A549 (cell line): ENCODE measurements at regions not wholly inside any gene's neighbourhood (a gene's known extent, or its start where the extent isn't known, plus 50 kb on each side); places are given as distances from the start of the nearest gene placed in this dataset.
"Not testable (repeated sequence)": the region's sequence is repeated elsewhere in the genome, so short reads cannot be mapped to it uniquely, and the experiment has no call there.

Experiments
- ATAC-seq, 2 experiments: fragments of 200-7000 bp in 1 of 2; fragments of >200 bp in 1 of 2; cut with Nextera tagmentation in 1 of 2; cut with Tn5 transposase in 1 of 2; 3 replicates each; pipeline versions ENCODE4 v1.8.0 to v1.9.1; 2018 to 2020; ENCODE audit warnings: mild to moderate bottlenecking in 1 of 2, moderate library complexity in 1 of 2
- CTCF ChIA-PET: fragments of 300-600 bp; sonication (Branson Sonifier 250); formaldehyde crosslinking; extraction: SDS; loops from one replicate; lab custom pipeline; 2021; ENCODE audit warnings: antibody characterized with exemption, inconsistent platforms; lab: Yijun Ruan, JAX
- POLR2A ChIA-PET: fragments of 350-600 bp; formaldehyde crosslinking; extraction: SDS; loops from one replicate; lab custom pipeline; 2021; ENCODE audit warnings: antibody characterized with exemption, inconsistent platforms; lab: Yijun Ruan, JAX
- DNase-seq, 2 experiments: peaks; one replicate each; pipeline versions ENCODE4 v3.0.0 to v3.0.0-alpha.2; 2011 to 2016; ENCODE audit warnings: low read depth in 1 of 2, low spot score in 1 of 2
- FAIRE-seq: peaks from 2 replicates; lab custom pipeline; 2011; peaks lifted over from hg19 to GRCh38; lab: Jason Lieb, UNC
- H3K27ac ChIP-seq, 2 experiments: fragments of >200 bp; sonication (Bioruptor Twin); formaldehyde crosslinking; 3 replicates each; pipeline ENCODE4 v1.5.1; 2016 to 2017
- H3K4me1 ChIP-seq: fragments of >200 bp; sonication (Bioruptor Twin); formaldehyde crosslinking; 3 replicates; pipeline ENCODE4 v1.6.1; 2016
- H3K4me2 ChIP-seq: fragments of >200 bp; sonication (Bioruptor Twin); formaldehyde crosslinking; 3 replicates; pipeline ENCODE4 v1.6.1; 2016
- H3K4me3 ChIP-seq: fragments of >200 bp; sonication (Bioruptor Twin); formaldehyde crosslinking; 3 replicates; pipeline ENCODE4 v1.5.1; 2016
- H3K9me3 ChIP-seq: fragments of >200 bp; sonication (Bioruptor Twin); formaldehyde crosslinking; 3 replicates; pipeline ENCODE4 v1.6.1; 2016
- CBX2 ChIP-seq: fragments of 200-600 bp; sonication (generic); IDR thresholded peaks from 2 replicates; pipeline ENCODE4 v1.6.1; 2016; ENCODE audit warnings: low read depth, mild to moderate bottlenecking, borderline replicate concordance
- CEBPB ChIP-seq, 2 experiments: fragments of >200 bp in 1 of 2; sonication (Bioruptor Twin) in 1 of 2; formaldehyde crosslinking in 1 of 2; IDR thresholded peaks; 2 replicates each; pipeline ENCODE4 v1.6.1; 2012 to 2016
- CHD2 ChIP-seq: fragments of 150-350 bp; IDR thresholded peaks from 2 replicates; pipeline ENCODE4 v1.6.1; 2014; ENCODE audit warnings: low read length; ENCODE audit not compliant: partially characterized antibody
- CHD4 ChIP-seq: fragments of 200-600 bp; sonication (generic); IDR thresholded peaks from 2 replicates; pipeline ENCODE4 v1.6.1; 2016; ENCODE audit warnings: antibody characterized with exemption, mild to moderate bottlenecking, borderline replicate concordance
- EHF ChIP-seq: fragments of 250-450 bp; sonication (Bioruptor Pico); IDR thresholded peaks from 2 replicates; pipeline ENCODE4 v1.5.0; 2020; ENCODE audit warnings: mild to moderate bottlenecking
- EHMT2 ChIP-seq: fragments of 200-600 bp; sonication (generic); IDR thresholded peaks from 2 replicates; pipeline ENCODE4 v1.6.1; 2016; ENCODE audit warnings: antibody characterized with exemption, low read depth, mild to moderate bottlenecking, moderate library complexity
- EP300 ChIP-seq, 2 experiments: fragments of >200 bp; sonication (Bioruptor Twin); formaldehyde crosslinking; IDR thresholded peaks; 2 replicates in 1 of 2; 3 replicates in 1 of 2; pipeline ENCODE4 v1.6.1; 2016 to 2017
- HES2 ChIP-seq: fragments of >200 bp; sonication (Bioruptor Twin); formaldehyde crosslinking; IDR thresholded peaks from 2 replicates; pipeline ENCODE4 v1.6.1; 2016
- HOXB5 ChIP-seq: fragments of 250-450 bp; sonication (Bioruptor Pico); IDR thresholded peaks from 2 replicates; pipeline ENCODE4 v1.5.0; 2020; ENCODE audit warnings: mild to moderate bottlenecking, moderate library complexity
- KDM5A ChIP-seq: fragments of 200-600 bp; sonication (generic); IDR thresholded peaks from 2 replicates; pipeline ENCODE4 v1.6.1; 2016; ENCODE audit warnings: antibody characterized with exemption, mild to moderate bottlenecking
- MAZ ChIP-seq: fragments of 150-350 bp; IDR thresholded peaks from 2 replicates; pipeline ENCODE4 v1.6.1; 2014; ENCODE audit warnings: antibody characterized with exemption, low read depth, low read length, borderline replicate concordance
- MYC ChIP-seq: IDR thresholded peaks from 2 replicates; pipeline ENCODE4 v1.6.1; 2012; ENCODE audit warnings: mild to moderate bottlenecking, inconsistent platforms, low read length, improper control_type of control experiment, borderline replicate concordance
- NR3C1 ChIP-seq: fragments of >200 bp; sonication (Bioruptor Twin); formaldehyde crosslinking; IDR thresholded peaks from 3 replicates; pipeline ENCODE4 v1.6.1; 2017
- PBX3 ChIP-seq: IDR thresholded peaks from 2 replicates; pipeline ENCODE4 v1.6.1; 2012
- POLR2A ChIP-seq: IDR thresholded peaks from 2 replicates; pipeline ENCODE4 v1.6.1; 2012; ENCODE audit warnings: mild to moderate bottlenecking, low read length
- POLR2AphosphoS2 ChIP-seq: conservative IDR thresholded peaks from 2 replicates; pipeline ENCODE4 v1.6.1; 2012; ENCODE audit warnings: low read length, improper control_type of control experiment, inconsistent platforms
- RARB ChIP-seq: fragments of 250-450 bp; sonication (Bioruptor Pico); IDR thresholded peaks from 2 replicates; pipeline ENCODE4 v1.8.0; 2021; ENCODE audit warnings: mild to moderate bottlenecking, moderate library complexity
- RNF2 ChIP-seq: fragments of 200-600 bp; sonication (generic); IDR thresholded peaks from 2 replicates; pipeline ENCODE4 v1.6.1; 2016; ENCODE audit warnings: low read depth, mild to moderate bottlenecking, antibody characterized with exemption, moderate library complexity, borderline replicate concordance
- SREBF2 ChIP-seq: fragments of 450-650 bp; IDR thresholded peaks from 2 replicates; pipeline ENCODE4 v1.6.1; 2014; ENCODE audit warnings: mild to moderate bottlenecking, moderate library complexity
- TP53 ChIP-seq: fragments of 250-450 bp; sonication (Bioruptor Pico); IDR thresholded peaks from 2 replicates; pipeline ENCODE4 v1.5.0; 2021; ENCODE audit warnings: mild to moderate bottlenecking, moderate library complexity
- ZFP36 ChIP-seq: fragments of 450-650 bp; IDR thresholded peaks from 2 replicates; pipeline ENCODE4 v1.6.1; 2014; ENCODE audit warnings: borderline replicate concordance; ENCODE audit not compliant: partially characterized antibody
- ZNF302 ChIP-seq: fragments of 250-450 bp; sonication (Bioruptor Pico); IDR thresholded peaks from 2 replicates; pipeline ENCODE4 v1.9.0; 2021; ENCODE audit warnings: inconsistent platforms, mild to moderate bottlenecking, moderate library complexity
- ZSCAN20 ChIP-seq: fragments of 250-450 bp; sonication (Bioruptor Pico); IDR thresholded peaks from 2 replicates; pipeline ENCODE4 v1.8.0; 2022; ENCODE audit warnings: mild to moderate bottlenecking, moderate library complexity
- WGBS: methylation state at CpG from one replicate; pipeline ENCODE4 v1.1.6; 2017; ENCODE audit errors: missing lambda C conversion rate; 5-methylcytosine and 5-hydroxymethylcytosine counted together
- TF ChIP-seq, protein P1 (sequence below): fragments of 250-450 bp; sonication (Bioruptor Pico); IDR thresholded peaks from 2 replicates; pipeline ENCODE4 v1.5.0; 2021; ENCODE audit warnings: mild to moderate bottlenecking, moderate library complexity, borderline replicate concordance

GRCh38 chr1:232743999-232744398 lies 61.2 kb upstream of the MAP10 start (continued):
- TF ChIP-seq PBX3 (no peak), CHD4 (no peak)

GRCh38 chr1:232744847-232745246 lies 60.4 kb upstream of the MAP10 start:
- ChIA-PET CTCF (interaction anchor here (0.7 kb wide), 1 partner anchor 106 kb away, joined by 5 read pairs; no protein-coding TSS in a partner anchor), POLR2A (no interaction called here)
- TF ChIP-seq SREBF2 (no peak), POLR2A (no peak), CHD4 (no peak), MAZ (no peak), NR3C1 (no peak), TP53 (no peak), ZFP36 (no peak), EHF (no peak), ZSCAN20 (CRISPR knock-in tag) (no peak), EHMT2 (no peak), HES2 (no peak), HOXB5 (CRISPR knock-in tag) (no peak), POLR2AphosphoS2 (no peak), CEBPB (IDR thresholded peaks at IDR 0.05) (no peak), CHD2 (no peak), RARB (CRISPR knock-in tag) (no peak), RNF2 (no peak), ZNF302 (CRISPR knock-in tag) (no peak), KDM5A (no peak)
- TF ChIP-seq, protein P1, sequence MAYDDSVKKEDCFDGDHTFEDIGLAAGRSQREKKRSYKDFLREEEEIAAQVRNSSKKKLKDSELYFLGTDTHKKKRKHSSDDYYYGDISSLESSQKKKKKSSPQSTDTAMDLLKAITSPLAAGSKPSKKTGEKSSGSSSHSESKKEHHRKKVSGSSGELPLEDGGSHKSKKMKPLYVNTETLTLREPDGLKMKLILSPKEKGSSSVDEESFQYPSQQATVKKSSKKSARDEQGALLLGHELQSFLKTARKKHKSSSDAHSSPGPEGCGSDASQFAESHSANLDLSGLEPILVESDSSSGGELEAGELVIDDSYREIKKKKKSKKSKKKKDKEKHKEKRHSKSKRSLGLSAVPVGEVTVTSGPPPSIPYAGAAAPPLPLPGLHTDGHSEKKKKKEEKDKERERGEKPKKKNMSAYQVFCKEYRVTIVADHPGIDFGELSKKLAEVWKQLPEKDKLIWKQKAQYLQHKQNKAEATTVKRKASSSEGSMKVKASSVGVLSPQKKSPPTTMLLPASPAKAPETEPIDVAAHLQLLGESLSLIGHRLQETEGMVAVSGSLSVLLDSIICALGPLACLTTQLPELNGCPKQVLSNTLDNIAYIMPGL (CRISPR knock-in tag) = no peak
- Histone ChIP-seq H3K4me2 (no peak overlapping the region), H3K4me1 (no peaks in the 10 kb centered on the region), H3K9me3 (peaks cover 28% of the 10 kb centered on the region), H3K4me3 (no peak overlapping the region), H3K27ac (no peak overlapping the region)
- 78% methylated on average over 6 of the region's 6 CpGs for WGBS
- ATAC-seq (no peak), FAIRE-seq (no peak), DNase-seq (no peak)

GRCh38 chr1:232745698-232746097 lies 59.5 kb upstream of the MAP10 start:
- POLR2A ChIA-PET, CTCF ChIA-PET, ATAC-seq, H3K27ac ChIP-seq, FAIRE-seq, DNase-seq, H3K4me1 ChIP-seq, H3K4me3 ChIP-seq, H3K4me2 ChIP-seq: not testable (repeated sequence)
- H3K9me3 ChIP-seq = peaks cover 29% of the 10 kb centered on the region
- WGBS = 89% methylated on average over 2 of the region's 2 CpGs

DNA sequence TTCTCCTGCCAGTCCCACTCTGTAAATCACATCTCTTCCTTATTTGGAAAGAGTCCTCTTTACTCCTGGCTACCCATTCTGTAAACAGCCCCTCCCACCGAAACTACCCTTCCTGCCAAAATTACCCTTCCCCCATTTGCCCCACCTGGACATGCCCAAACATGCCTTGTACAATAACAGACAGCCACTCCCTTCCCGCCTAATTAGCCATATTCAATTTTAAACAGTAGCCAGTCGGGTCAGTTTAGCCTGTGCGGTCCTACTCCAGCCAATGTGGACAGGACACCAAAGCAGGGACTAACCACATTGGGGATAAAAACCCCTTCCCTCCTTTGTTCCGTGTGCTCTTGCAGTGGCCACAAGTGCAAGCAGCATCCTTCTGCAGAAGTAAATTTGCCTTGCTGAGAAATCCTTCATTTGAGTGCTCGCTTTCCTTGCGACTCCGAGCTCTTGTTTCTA lies 56.3 kb upstream of the MAP10 start:
- FAIRE-seq (no peak), ATAC-seq (no peak)
- 70% methylated on average over 8 of the region's 8 CpGs for WGBS
- no peaks in the 10 kb centered on the region for H3K4me1 ChIP-seq
- ChIA-PET POLR2A (no interaction called here), CTCF (no interaction called here)
- peaks cover 29% of the 10 kb centered on the region for H3K9me3 ChIP-seq
- no peak overlapping the region for H3K4me3 ChIP-seq
- no peak overlapping the region for H3K4me2 ChIP-seq
- TF ChIP-seq EP300 (IDR thresholded peaks at IDR 0.05) (no peak), ZSCAN20 (CRISPR knock-in tag) (no peak), MYC (no peak), CBX2 (no peak)
- TF ChIP-seq, all 56 proteins: peak for 0
- no peak overlapping the region for H3K27ac ChIP-seq
- DNase-seq = peak in 1 of 2 experiments; percentile 7
